ENCODE measurements at regions not wholly inside any gene's neighbourhood (a gene's known extent, or its start where the extent isn't known, plus 50 kb on each side); places are given as distances from the start of the nearest gene placed in this dataset.

GRCh38 chr5:74221413-74221812 lies 419.1 kb downstream of the ENC1 start:
- no peak for TF ChIP-seq CTCF (IDR thresholded peaks at IDR 0.05)
- TF ChIP-seq POLR2A (IDR thresholded peaks at IDR 0.05): no peak

Data from testis (tissue), 2 donors.